AG04449 (cell line): ENCODE measurements at regions not wholly inside any gene's neighbourhood (a gene's known extent, or its start where the extent isn't known, plus 50 kb on each side); places are given as distances from the start of the nearest gene placed in this dataset.

Experiments
- CTCF ChIA-PET: fragments of 350-600 bp; formaldehyde crosslinking; extraction: SDS; loops from one replicate; lab custom pipeline; 2021; ENCODE audit warnings: antibody characterized with exemption; lab: Yijun Ruan, JAX
- POLR2A ChIA-PET: fragments of 400-600, 350-600 bp; formaldehyde crosslinking; extraction: SDS; loops from one replicate; lab custom pipeline; 2020; ENCODE audit warnings: antibody characterized with exemption, inconsistent platforms; lab: Yijun Ruan, JAX
- DNase-seq: peaks from one replicate; pipeline ENCODE4 v3.0.0-alpha.2; 2010; ENCODE audit warnings: low read depth, low spot score
- H3K4me3 ChIP-seq: 2 replicates; pipeline ENCODE4 v1.5.1; 2011; ENCODE audit warnings: low read depth, mild to moderate bottlenecking, control low read depth, low read length
- TF ChIP-seq, protein P1 (sequence below): IDR thresholded peaks from one replicate; pipeline ENCODE4 v1.5.1; 2011; ENCODE audit warnings: mild to moderate bottlenecking, moderate library complexity, low read length, control low read depth, inconsistent platforms; ENCODE audit not compliant: insufficient read depth; ENCODE audit errors: missing control alignments

DNA sequence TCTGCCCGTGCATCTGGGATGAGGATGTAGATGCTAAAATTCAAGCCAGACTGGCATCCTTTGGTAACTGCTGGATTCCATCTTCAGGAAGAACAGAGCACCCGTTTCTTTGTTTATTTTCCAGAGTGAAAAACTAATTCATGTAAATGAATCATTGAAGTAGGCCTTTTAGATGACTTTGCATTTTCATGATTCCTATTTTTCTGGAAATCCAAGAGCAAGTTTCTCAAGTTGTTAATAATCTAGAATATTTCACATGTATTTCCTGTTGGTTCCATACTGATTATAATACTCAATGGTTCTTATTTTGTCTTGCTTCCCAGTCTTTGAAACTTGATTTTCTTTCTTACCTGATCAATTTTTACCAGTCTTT, 328.4 kb downstream of the LPIN1 start:
- no peak for DNase-seq
- no peak overlapping the region for H3K4me3 ChIP-seq
- TF ChIP-seq, protein P1, sequence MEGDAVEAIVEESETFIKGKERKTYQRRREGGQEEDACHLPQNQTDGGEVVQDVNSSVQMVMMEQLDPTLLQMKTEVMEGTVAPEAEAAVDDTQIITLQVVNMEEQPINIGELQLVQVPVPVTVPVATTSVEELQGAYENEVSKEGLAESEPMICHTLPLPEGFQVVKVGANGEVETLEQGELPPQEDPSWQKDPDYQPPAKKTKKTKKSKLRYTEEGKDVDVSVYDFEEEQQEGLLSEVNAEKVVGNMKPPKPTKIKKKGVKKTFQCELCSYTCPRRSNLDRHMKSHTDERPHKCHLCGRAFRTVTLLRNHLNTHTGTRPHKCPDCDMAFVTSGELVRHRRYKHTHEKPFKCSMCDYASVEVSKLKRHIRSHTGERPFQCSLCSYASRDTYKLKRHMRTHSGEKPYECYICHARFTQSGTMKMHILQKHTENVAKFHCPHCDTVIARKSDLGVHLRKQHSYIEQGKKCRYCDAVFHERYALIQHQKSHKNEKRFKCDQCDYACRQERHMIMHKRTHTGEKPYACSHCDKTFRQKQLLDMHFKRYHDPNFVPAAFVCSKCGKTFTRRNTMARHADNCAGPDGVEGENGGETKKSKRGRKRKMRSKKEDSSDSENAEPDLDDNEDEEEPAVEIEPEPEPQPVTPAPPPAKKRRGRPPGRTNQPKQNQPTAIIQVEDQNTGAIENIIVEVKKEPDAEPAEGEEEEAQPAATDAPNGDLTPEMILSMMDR: no peak
- CTCF ChIA-PET: interaction anchor here (1.4 kb wide), 1 partner anchor 641 kb away, joined by 3 read pairs; no protein-coding TSS in a partner anchor
- POLR2A ChIA-PET: no interaction called here

DNA sequence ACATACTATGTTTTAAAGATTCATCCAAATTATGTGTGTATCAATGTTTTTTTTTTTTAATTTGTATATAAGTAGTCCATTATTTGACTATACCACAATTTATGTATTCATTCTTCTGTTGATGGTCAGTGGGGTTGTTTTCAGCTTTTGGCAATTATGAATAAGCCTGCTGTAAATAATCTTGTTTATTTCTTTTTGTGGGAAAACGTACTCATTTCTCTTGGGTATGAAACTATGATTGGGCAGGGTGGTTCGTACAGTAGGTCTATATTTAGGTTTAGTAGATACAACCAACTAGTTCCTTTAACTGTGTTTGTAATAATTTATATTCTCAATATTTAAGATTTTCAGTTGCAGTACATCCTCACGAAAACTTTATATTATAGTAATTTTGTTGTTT, 329.2 kb downstream of the LPIN1 start:
- ChIA-PET POLR2A (no interaction called here), CTCF (interaction anchor here (1.4 kb wide), 1 partner anchor 640 kb away, joined by 3 read pairs; no protein-coding TSS in a partner anchor)
- no peak for DNase-seq
- TF ChIP-seq, protein P1: no peak
- no peak overlapping the region for H3K4me3 ChIP-seq

DNA sequence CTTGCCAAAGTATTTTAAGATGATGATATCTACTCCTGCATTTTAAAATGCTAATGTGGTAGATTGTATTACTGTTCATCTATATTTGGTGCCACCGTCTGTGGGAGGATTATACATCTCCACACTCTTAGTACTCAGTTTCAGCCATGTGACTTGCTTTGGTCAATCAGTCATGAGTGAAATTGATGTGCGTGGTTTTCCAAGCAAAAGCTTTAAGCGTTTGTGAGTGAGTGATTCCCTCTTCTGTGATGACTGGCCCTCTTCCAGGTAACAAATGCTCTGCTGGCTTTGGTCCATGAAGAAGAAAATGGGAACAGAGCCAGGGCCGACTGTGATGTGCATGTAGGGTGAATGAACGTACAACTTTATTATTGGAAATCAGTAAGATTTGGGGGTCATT, 330.4 kb downstream of the LPIN1 start:
- CTCF ChIA-PET: no interaction called here
- no peak for DNase-seq
- no peak overlapping the region for H3K4me3 ChIP-seq
- TF ChIP-seq, protein P1: no peak
- POLR2A ChIA-PET: no interaction called here

DNA sequence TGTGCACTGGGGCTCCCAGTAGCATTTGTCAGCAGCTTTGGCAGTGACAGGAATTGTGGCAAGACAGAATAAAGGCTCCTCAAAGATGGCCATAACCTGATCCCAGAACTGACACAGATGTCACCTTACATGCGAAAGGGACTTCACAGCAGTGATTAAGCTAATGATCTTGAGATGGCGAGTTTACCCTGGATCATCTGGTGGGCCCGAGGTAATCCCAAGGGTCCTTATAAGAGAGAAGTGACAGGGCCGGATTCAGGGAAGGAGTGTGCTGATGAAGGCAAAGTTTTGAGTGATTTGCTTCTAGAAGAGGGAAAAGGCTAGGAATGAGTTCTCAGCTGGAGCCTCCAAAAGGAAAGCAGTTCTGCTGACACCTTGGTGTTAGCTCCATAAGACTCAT, 333.9 kb downstream of the LPIN1 start:
- TF ChIP-seq, protein P1: no peak
- no peak for DNase-seq
- no peak overlapping the region for H3K4me3 ChIP-seq
- POLR2A ChIA-PET: no interaction called here
- CTCF ChIA-PET: no interaction called here

DNA sequence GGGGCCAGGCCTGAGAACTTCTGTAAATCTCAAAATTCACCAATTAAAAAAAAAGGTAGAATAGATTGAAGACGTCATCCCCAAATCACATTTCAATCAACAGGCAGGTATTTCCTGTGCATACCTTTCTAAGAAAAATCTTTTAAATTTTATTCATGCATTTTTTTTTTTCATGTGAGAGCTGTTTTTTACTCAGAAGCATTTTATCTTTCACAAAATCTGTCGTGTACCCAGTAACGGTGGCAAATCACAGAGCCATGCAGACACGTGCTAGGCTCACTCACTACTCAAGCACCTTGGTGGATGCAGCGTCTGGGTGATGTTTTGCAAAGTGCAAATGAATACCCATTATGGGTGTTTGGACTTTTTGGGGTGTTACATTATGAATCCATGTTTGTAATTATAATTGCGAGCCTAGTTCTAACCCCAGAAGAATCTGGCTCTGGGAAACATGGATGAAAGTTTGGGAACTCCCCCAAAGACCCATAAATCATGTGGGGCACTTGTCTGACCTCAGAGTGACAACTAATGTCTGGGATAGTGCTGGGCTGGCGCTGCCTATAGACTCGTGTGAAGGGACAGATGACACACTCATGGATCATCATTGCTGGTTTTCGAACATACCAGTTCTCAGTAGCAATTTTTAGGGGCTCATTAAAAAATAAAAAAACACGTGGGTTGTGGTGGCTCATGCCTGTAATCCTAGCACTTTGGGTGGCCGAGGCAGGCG, 335.2 kb downstream of the LPIN1 start:
- POLR2A ChIA-PET: no interaction called here
- CTCF ChIA-PET: no interaction called here
- DNase-seq: no peak
- no peak overlapping the region for H3K4me3 ChIP-seq
- TF ChIP-seq, protein P1: no peak

DNA sequence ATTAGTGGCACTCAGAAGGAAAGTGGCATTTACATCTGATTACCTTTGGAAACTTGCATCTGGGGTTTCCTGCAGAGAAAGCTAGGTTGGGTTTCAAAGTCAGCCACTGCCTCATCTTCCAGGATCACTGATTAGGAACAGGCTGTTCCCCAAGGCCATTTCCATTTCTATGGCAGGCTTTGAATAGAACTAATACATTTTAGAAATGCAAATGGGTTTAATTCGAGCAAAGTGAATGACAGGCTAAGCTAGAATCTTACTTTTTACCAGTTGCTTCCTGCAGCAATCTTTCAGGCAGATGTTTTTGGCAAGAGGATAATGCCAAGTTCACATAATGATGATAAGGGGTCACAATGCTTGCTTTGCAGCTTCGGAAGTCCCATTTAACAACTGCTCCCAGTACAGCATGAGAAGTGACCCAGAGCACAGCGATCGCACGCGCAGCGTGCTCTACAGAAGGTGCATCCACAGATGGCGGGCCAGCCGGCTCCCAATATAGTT, 336.7 kb downstream of the LPIN1 start:
- ChIA-PET CTCF (no interaction called here), POLR2A (no interaction called here)
- TF ChIP-seq, protein P1: no peak
- H3K4me3 ChIP-seq: no peak overlapping the region
- no peak for DNase-seq
